ENCODE measurements at regions not wholly inside any gene's neighbourhood (a gene's known extent, or its start where the extent isn't known, plus 50 kb on each side); places are given as distances from the start of the nearest gene placed in this dataset.

DNA sequence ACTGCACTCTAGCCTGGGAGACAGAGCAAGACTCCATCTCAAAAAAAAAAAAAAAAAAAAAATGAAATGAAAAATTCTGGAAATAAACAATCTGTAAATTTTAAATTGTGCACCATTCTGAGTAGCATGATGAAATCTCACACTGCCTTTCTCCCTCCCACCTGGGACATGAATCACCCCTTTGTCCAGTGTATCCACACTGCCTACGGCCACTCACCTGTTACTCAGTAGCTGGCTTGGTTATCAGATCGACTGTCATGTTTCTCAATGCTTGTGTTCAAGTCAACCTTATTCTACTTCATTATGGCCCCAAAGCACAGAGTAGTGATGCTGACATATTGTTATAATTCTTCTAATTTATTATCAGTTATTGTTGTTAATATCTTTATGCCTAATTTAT is 58.7 kb upstream of the MTHFD1L start:
- TF ChIP-seq, protein P1, sequence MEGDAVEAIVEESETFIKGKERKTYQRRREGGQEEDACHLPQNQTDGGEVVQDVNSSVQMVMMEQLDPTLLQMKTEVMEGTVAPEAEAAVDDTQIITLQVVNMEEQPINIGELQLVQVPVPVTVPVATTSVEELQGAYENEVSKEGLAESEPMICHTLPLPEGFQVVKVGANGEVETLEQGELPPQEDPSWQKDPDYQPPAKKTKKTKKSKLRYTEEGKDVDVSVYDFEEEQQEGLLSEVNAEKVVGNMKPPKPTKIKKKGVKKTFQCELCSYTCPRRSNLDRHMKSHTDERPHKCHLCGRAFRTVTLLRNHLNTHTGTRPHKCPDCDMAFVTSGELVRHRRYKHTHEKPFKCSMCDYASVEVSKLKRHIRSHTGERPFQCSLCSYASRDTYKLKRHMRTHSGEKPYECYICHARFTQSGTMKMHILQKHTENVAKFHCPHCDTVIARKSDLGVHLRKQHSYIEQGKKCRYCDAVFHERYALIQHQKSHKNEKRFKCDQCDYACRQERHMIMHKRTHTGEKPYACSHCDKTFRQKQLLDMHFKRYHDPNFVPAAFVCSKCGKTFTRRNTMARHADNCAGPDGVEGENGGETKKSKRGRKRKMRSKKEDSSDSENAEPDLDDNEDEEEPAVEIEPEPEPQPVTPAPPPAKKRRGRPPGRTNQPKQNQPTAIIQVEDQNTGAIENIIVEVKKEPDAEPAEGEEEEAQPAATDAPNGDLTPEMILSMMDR (IDR thresholded peaks at IDR 0.05; ENCODE audit: low read depth, low read length): no peak
- TF ChIP-seq EZH2phosphoT487 (IDR thresholded peaks at IDR 0.05; ENCODE audit: low read depth): no peak
